Pancreas (tissue), 10 donors: ENCODE measurements at regions not wholly inside any gene's neighbourhood (a gene's known extent, or its start where the extent isn't known, plus 50 kb on each side); places are given as distances from the start of the nearest gene placed in this dataset.

Experiments
- ATAC-seq, 4 donors: fragments of 200-7000 bp; cut with Tn5 transposase; one replicate each; pipeline versions ENCODE4 v1.8.0 to v1.9.1; 2020; ENCODE audit warnings: mild to moderate bottlenecking in 4 of 4, moderate library complexity in 4 of 4
- DNase-seq, 6 donors: peaks; one replicate each; pipeline ENCODE4 v3.0.0-alpha.2; 2020
- FAIRE-seq: peaks from 2 replicates; lab custom pipeline; 2012; peaks lifted over from hg19 to GRCh38; lab: Jason Lieb, UNC
- H3K27ac ChIP-seq, 4 donors: fragments of 200-600 bp; sonication (generic); 1 replicate in 3 of 4; 2 replicates in 1 of 4; pipeline versions ENCODE4 v1.5.0 to v1.8.0; 2020
- H3K27me3 ChIP-seq, 4 donors: fragments of 200-600 bp; one replicate each; pipeline ENCODE4 v1.8.0; 2021
- H3K36me3 ChIP-seq, 3 donors: fragments of 200-600 bp; sonication (generic) in 1 of 3; one replicate each; pipeline versions ENCODE4 v1.5.0 to v1.8.0; 2020 to 2021
- H3K4me1 ChIP-seq, 3 donors: fragments of 200-600 bp; one replicate each; pipeline ENCODE4 v1.8.0; 2021
- H3K4me3 ChIP-seq, 4 donors: fragments of 200-600 bp; sonication (generic) in 2 of 4; one replicate each; pipeline versions ENCODE4 v1.5.0 to v1.8.0; 2020 to 2021
- H3K9me3 ChIP-seq, 4 donors: fragments of 200-600 bp; one replicate each; pipeline ENCODE4 v1.8.0; 2021
- CTCF ChIP-seq, 4 donors: fragments of 200-600 bp; sonication (generic) in 3 of 4; IDR thresholded peaks; one replicate each; pipeline versions ENCODE4 v1.5.0 to v1.8.0; 2021; ENCODE audit warnings: antibody characterized with exemption in 4 of 4
- WGBS, 2 donors: extraction: QIAGEN DNeasy Blood & Tissue Kit; methylation state at CpG; one replicate each; pipeline ENCODE4 v1.1.7; 2013; 5-methylcytosine and 5-hydroxymethylcytosine counted together
- intact Hi-C, 3 donors: fragments of 100-400 bp; cut with DNase I; formaldehyde crosslinking; loops; one replicate each; pipeline versions ENCODE4 v1.11.1 to v1.14.2; 2022
- donor health status: healthy with polysubstance abuse.
- donor health status: DM: no; HTN: no; CAD: no; lungs with moderate emphysema.
- donor health status: DM: no; HTN: no; CAD: no.
- donor health status: control.
- donor health status: control.
- donor health status: Bipolar disorder and iron deficiency.
- donor health status: DM: yes; HTN: yes; CAD: no.
- donor health status: DM: no; HTN: no; CAD: no.
- donor health status: DM: no; HTN: no; CAD: no.
- donor health status: DM: yes; HTN: yes; CAD: no.

GRCh38 chr1:222967466-222968240 lies 152.8 kb downstream of the DISP1 start:
- H3K36me3 ChIP-seq: no peaks in the 10 kb centered on the region
- DNase-seq: no peak
- FAIRE-seq: no peak
- H3K27me3 ChIP-seq: no peaks in the 10 kb centered on the region
- no peaks in the 10 kb centered on the region for H3K9me3 ChIP-seq
- 67 to 72% methylated on average over 5 of the region's 5 CpGs for WGBS, 2 donors
- H3K27ac ChIP-seq: no peak overlapping the region
- no peak for ATAC-seq
- no peak overlapping the region for H3K4me3 ChIP-seq
- intact Hi-C loops: no loop called here
- no peak for TF ChIP-seq CTCF (IDR thresholded peaks at IDR 0.05)
- H3K4me1 ChIP-seq: no peaks in the 10 kb centered on the region

GRCh38 chr1:222970040-222970439 lies 155.2 kb downstream of the DISP1 start:
- intact Hi-C loops: no loop called here
- no peaks in the 10 kb centered on the region for H3K4me1 ChIP-seq
- H3K27ac ChIP-seq: no peak overlapping the region
- H3K4me3 ChIP-seq: no peak overlapping the region
- FAIRE-seq: no peak
- no peaks in the 10 kb centered on the region for H3K27me3 ChIP-seq
- ATAC-seq: no peak
- no peaks in the 10 kb centered on the region for H3K9me3 ChIP-seq
- no peak for DNase-seq
- TF ChIP-seq CTCF (IDR thresholded peaks at IDR 0.05): no peak
- 72% methylated on average over 8 of the region's 8 CpGs for WGBS, 2 donors
- no peaks in the 10 kb centered on the region for H3K36me3 ChIP-seq

GRCh38 chr1:222970711-222971110 lies 155.9 kb downstream of the DISP1 start:
- 82 to 92% methylated on average over 4 of the region's 4 CpGs for WGBS, 2 donors
- H3K27me3 ChIP-seq: no peaks in the 10 kb centered on the region
- no peaks in the 10 kb centered on the region for H3K9me3 ChIP-seq
- H3K27ac ChIP-seq: no peak overlapping the region
- no peak for ATAC-seq
- no peaks in the 10 kb centered on the region for H3K36me3 ChIP-seq
- intact Hi-C loops: no loop called here
- no peak overlapping the region for H3K4me3 ChIP-seq
- no peak for FAIRE-seq
- DNase-seq: no peak
- no peaks in the 10 kb centered on the region for H3K4me1 ChIP-seq
- TF ChIP-seq CTCF (IDR thresholded peaks at IDR 0.05): no peak

- no peak overlapping the region for H3K27ac ChIP-seq
- H3K9me3 ChIP-seq: no peaks in the 10 kb centered on the region
- H3K4me1 ChIP-seq: no peaks in the 10 kb centered on the region
- no peaks in the 10 kb centered on the region for H3K27me3 ChIP-seq
- DNase-seq (no peak), FAIRE-seq (no peak), ATAC-seq (no peak)
- no peaks in the 10 kb centered on the region for H3K36me3 ChIP-seq
- H3K4me3 ChIP-seq: no peak overlapping the region
- no peak for TF ChIP-seq CTCF (IDR thresholded peaks at IDR 0.05)
- 78% methylated on average over 2 of the region's 2 CpGs for WGBS, 2 donors
- intact Hi-C loops: no loop called here
Measured at GRCh38 chr1:222971146-222971545, 156.3 kb downstream of the DISP1 start.

GRCh38 chr1:222973561-222973960 lies 158.7 kb downstream of the DISP1 start:
- no peaks in the 10 kb centered on the region for H3K9me3 ChIP-seq
- 93% methylated on average over 2 of the region's 2 CpGs for WGBS, 2 donors

More at GRCh38 chr1:222973561-222973960, 158.7 kb downstream of the DISP1 start:
- intact Hi-C loops: no loop called here
- no peak for TF ChIP-seq CTCF (IDR thresholded peaks at IDR 0.05)
- ATAC-seq (no peak), FAIRE-seq (no peak), DNase-seq (no peak)
- Histone ChIP-seq H3K4me3 (no peak overlapping the region), H3K27me3 (no peaks in the 10 kb centered on the region), H3K4me1 (no peaks in the 10 kb centered on the region), H3K36me3 (no peaks in the 10 kb centered on the region), H3K27ac (no peak overlapping the region)
